ENCODE measurements at regions not wholly inside any gene's neighbourhood (a gene's known extent, or its start where the extent isn't known, plus 50 kb on each side); places are given as distances from the start of the nearest gene placed in this dataset.

GRCh38 chr4:37754410-37755185 is 68.4 kb upstream of the RELL1 start:
- Histone ChIP-seq H3K9me3 (replicated peaks; ENCODE audit: control insufficient read depth, insufficient read depth, low read length) (no peaks in the 10 kb centered on the region), H3K4me1 (ENCODE audit: control insufficient read depth, extremely low read depth, insufficient read depth, low read length) (no peaks in the 10 kb centered on the region), H3K9me1 (replicated peaks; ENCODE audit: control insufficient read depth, extremely low read depth, insufficient read depth, low read length) (no peaks in the 10 kb centered on the region), H3K36me3 (ENCODE audit: control insufficient read depth in 2 of 2, extremely low read depth in 1 of 2, insufficient read depth in 2 of 2, low read length in 2 of 2) (no peaks in the 10 kb centered on the region), H3K27ac (ENCODE audit: insufficient read depth, low read depth, low read length) (no peak overlapping the region), H3K27me3 (ENCODE audit: control insufficient read depth in 2 of 2, insufficient read depth in 2 of 2, low read length in 2 of 2) (peaks cover 0 to 8% of the 10 kb centered on the region in 2 experiments), H3K4me3 (replicated peaks in 1 of 3; ENCODE audit: insufficient read depth in 1 of 3, low read depth in 1 of 3, low read length in 3 of 3) (no peak overlapping the region), H3K9ac (replicated peaks; ENCODE audit: extremely low read depth, insufficient read depth, low read length) (no peak overlapping the region), H4K20me1 (replicated peaks; ENCODE audit: control insufficient read depth, extremely low read depth, insufficient read depth, low read length) (no peaks in the 10 kb centered on the region), H3K79me2 (ENCODE audit: control insufficient read depth, insufficient read depth, low read length) (no peaks in the 10 kb centered on the region), H3K4me2 (ENCODE audit: insufficient read depth, low read length) (no peak overlapping the region), H2AFZ (ENCODE audit: low read depth, low read length) (no peak overlapping the region)
- TF ChIP-seq MAX (IDR thresholded peaks at IDR 0.05; ENCODE audit: insufficient read depth, insufficient read length) (no peak), EZH2 (IDR thresholded peaks at IDR 0.05; ENCODE audit: borderline replicate concordance, low read depth, low read length, severe bottlenecking) (no peak), FOS (IDR thresholded peaks at IDR 0.05; ENCODE audit: borderline replicate concordance, insufficient read depth, low read length) (no peak), CTCF (IDR thresholded peaks at IDR 0.05; ENCODE audit: extremely low read depth in 1 of 2, insufficient read depth in 1 of 2, low read depth in 1 of 2, low read length in 2 of 2) (no peak), GATA2 (IDR thresholded peaks at IDR 0.05; ENCODE audit: insufficient read depth, insufficient read length, low read depth, low read length) (no peak), JUN (IDR thresholded peaks at IDR 0.05; ENCODE audit: borderline replicate concordance, insufficient read depth, insufficient read length, low read depth) (no peak)
- dilution Hi-C loops (cut with MboI; ENCODE audit: extremely low pct_ligation_motif_present, low sequenced_read_pairs) (no loop called here), intact Hi-C loops (cut with micrococcal nuclease) (no loop called here)
- no TSS peak for BruUV-seq (replicated peaks)
- no peak for DNase-seq (ENCODE audit: low read depth, low spot score)
- FAIRE-seq = no peak
- CTCF ChIA-PET = interaction anchor here (1.0 kb wide), 2 partner anchors 132 to 188 kb away, joined by 3 read pairs; no protein-coding TSS in a partner anchor
- POLR2A ChIA-PET = no interaction called here

All from endothelial cell of umbilical vein (primary cell).